GM12878 (cell line): ENCODE measurements at regions not wholly inside any gene's neighbourhood (a gene's known extent, or its start where the extent isn't known, plus 50 kb on each side); places are given as distances from the start of the nearest gene placed in this dataset.

Experiments
- ATAC-seq: fragments of 200-7000 bp; cut with Tn5 transposase; 3 replicates; pipeline ENCODE4 v1.9.1; 2020; ENCODE audit warnings: mild to moderate bottlenecking, moderate library complexity
- BruUV-seq: library from RNA; stranded (reverse); fragments of 400-500 nt; replicated peaks from 2 replicates; lab custom pipeline; 2021; lab: Mats Ljungman, UMichigan
- CTCF ChIA-PET: fragments of 300-600 bp; sonication (Branson Sonifier 250); formaldehyde crosslinking; extraction: SDS; loops from one replicate; lab custom pipeline; 2021; ENCODE audit warnings: inconsistent platforms; lab: Yijun Ruan, JAX
- POLR2A ChIA-PET: fragments of 350-600 bp; formaldehyde crosslinking; extraction: SDS; loops from one replicate; lab custom pipeline; 2021; ENCODE audit warnings: inconsistent platforms; lab: Charles Lee
- RAD21 ChIA-PET: fragments of 300-600 bp; sonication (Branson Sonifier 250); formaldehyde crosslinking; loops from one replicate; lab custom pipeline; 2023; ENCODE audit warnings: antibody characterized with exemption; ENCODE audit not compliant: unreplicated experiment; lab: Charles Lee
- SMC1A ChIA-PET: fragments of 300-600 bp; sonication (Branson Sonifier 250); formaldehyde crosslinking; loops from one replicate; lab custom pipeline; 2023; ENCODE audit not compliant: unreplicated experiment, uncharacterized antibody; lab: Charles Lee
- DNase-seq: peaks from one replicate; pipeline ENCODE4 v3.0.0-alpha.2; 2011; ENCODE audit warnings: low read depth, low spot score
- FAIRE-seq: peaks from 3 replicates; lab custom pipeline; 2011; peaks lifted over from hg19 to GRCh38; lab: Jason Lieb, UNC
- H2AFZ ChIP-seq: 2 replicates; pipeline ENCODE4 v1.6.0; 2011; ENCODE audit warnings: low read depth, low read length, control low read depth; ENCODE audit not compliant: control insufficient read depth
- H3K27ac ChIP-seq: 2 replicates; pipeline ENCODE4 v1.5.1; 2011; ENCODE audit warnings: control low read depth; ENCODE audit not compliant: control insufficient read depth, insufficient read depth
- H3K27me3 ChIP-seq, 2 experiments: replicated peaks in 1 of 2; 2 replicates each; pipeline versions ENCODE4 v1.6.0 to v1.6.1; 2011; ENCODE audit warnings: low read length in 1 of 2; ENCODE audit not compliant: control insufficient read depth in 2 of 2, insufficient read depth in 2 of 2
- H3K36me3 ChIP-seq, 2 experiments: 2 replicates each; pipeline ENCODE4 v1.5.1; 2011; ENCODE audit warnings: low read length in 1 of 2; ENCODE audit not compliant: control insufficient read depth in 2 of 2, insufficient read depth in 2 of 2
- H3K4me1 ChIP-seq: 2 replicates; pipeline ENCODE4 v1.6.1; 2011; ENCODE audit warnings: mild to moderate bottlenecking, low read length, moderate library complexity, mixed read lengths; ENCODE audit not compliant: control insufficient read depth, insufficient read depth
- H3K4me2 ChIP-seq: 2 replicates; pipeline ENCODE4 v1.6.0; 2011; ENCODE audit warnings: control low read depth; ENCODE audit not compliant: control insufficient read depth, insufficient read depth
- H3K4me3 ChIP-seq: fragments of 200-600 bp; sonication (generic); 2 replicates; pipeline ENCODE4 v1.5.1; 2016
- H3K79me2 ChIP-seq: 2 replicates; pipeline ENCODE4 v1.6.0; 2011; ENCODE audit warnings: low read length; ENCODE audit not compliant: control insufficient read depth, insufficient read depth
- H3K9ac ChIP-seq: 2 replicates; pipeline ENCODE4 v1.8.0; 2011; ENCODE audit warnings: low read length, control low read depth, mixed read lengths; ENCODE audit not compliant: control insufficient read depth, insufficient read depth
- H3K9me3 ChIP-seq: replicated peaks from 3 replicates; pipeline ENCODE4 v1.5.1; 2011; ENCODE audit warnings: mild to moderate bottlenecking, low read length; ENCODE audit not compliant: control insufficient read depth, insufficient read depth
- H4K20me1 ChIP-seq: 2 replicates; pipeline ENCODE4 v1.6.0; 2011; ENCODE audit not compliant: control insufficient read depth, insufficient read depth
- CBX3 ChIP-seq: fragments of 200-600 bp; sonication (generic); IDR thresholded peaks from 2 replicates; pipeline ENCODE4 v1.6.1; 2016; ENCODE audit warnings: low read depth, borderline replicate concordance
- POU2F2 ChIP-seq: IDR thresholded peaks from 3 replicates; pipeline ENCODE4 v1.6.1; 2011; ENCODE audit warnings: low read depth, mild to moderate bottlenecking, low read length, borderline replicate concordance
- STAT1 ChIP-seq: fragments of 450-650 bp; conservative IDR thresholded peaks from 2 replicates; pipeline ENCODE4 v1.6.1; 2014; ENCODE audit warnings: antibody characterized with exemption, mild to moderate bottlenecking
- SUPT20H ChIP-seq: IDR thresholded peaks from 2 replicates; pipeline ENCODE4 v1.6.1; 2011; ENCODE audit warnings: low read depth, mild to moderate bottlenecking, low read length, moderate library complexity, borderline replicate concordance; ENCODE audit not compliant: control insufficient read depth
- ZNF384 ChIP-seq: IDR thresholded peaks from 2 replicates; pipeline ENCODE4 v1.6.1; 2012; ENCODE audit warnings: low read depth, mild to moderate bottlenecking, low read length, improper control_type of control experiment, borderline replicate concordance
- WGBS: methylation state at CpG from one replicate; pipeline ENCODE4 v1.1.6; 2016; ENCODE audit warnings: low lambda C conversion rate; ENCODE audit not compliant: insufficient replicate concordance, insufficient coverage; ENCODE audit errors: missing lambda C conversion rate; 5-methylcytosine and 5-hydroxymethylcytosine counted together
- in situ Hi-C: fragments of 300-500 bp; cut with MboI; formaldehyde crosslinking; loops from 9 replicates; pipeline ENCODE4 v1.14.3; 2018; ENCODE audit warnings: mixed read lengths
- intact Hi-C: fragments of 100-400 bp; cut with micrococcal nuclease; formaldehyde crosslinking; loops from one replicate; pipeline ENCODE4 v1.14.2; 2022; ENCODE audit not compliant: unreplicated experiment
- TF ChIP-seq, protein P1 (sequence below): IDR thresholded peaks from 2 replicates; pipeline ENCODE4 v1.6.1; 2011; ENCODE audit warnings: borderline replicate concordance, low read depth, mild to moderate bottlenecking, moderate library complexity, mixed read lengths, low read length; ENCODE audit not compliant: insufficient read depth; ENCODE audit errors: extremely low read length
- TF ChIP-seq, protein P2 (sequence below): IDR thresholded peaks from 2 replicates; pipeline ENCODE4 v1.6.1; 2012; ENCODE audit warnings: low read depth, low read length, improper control_type of control experiment

DNA sequence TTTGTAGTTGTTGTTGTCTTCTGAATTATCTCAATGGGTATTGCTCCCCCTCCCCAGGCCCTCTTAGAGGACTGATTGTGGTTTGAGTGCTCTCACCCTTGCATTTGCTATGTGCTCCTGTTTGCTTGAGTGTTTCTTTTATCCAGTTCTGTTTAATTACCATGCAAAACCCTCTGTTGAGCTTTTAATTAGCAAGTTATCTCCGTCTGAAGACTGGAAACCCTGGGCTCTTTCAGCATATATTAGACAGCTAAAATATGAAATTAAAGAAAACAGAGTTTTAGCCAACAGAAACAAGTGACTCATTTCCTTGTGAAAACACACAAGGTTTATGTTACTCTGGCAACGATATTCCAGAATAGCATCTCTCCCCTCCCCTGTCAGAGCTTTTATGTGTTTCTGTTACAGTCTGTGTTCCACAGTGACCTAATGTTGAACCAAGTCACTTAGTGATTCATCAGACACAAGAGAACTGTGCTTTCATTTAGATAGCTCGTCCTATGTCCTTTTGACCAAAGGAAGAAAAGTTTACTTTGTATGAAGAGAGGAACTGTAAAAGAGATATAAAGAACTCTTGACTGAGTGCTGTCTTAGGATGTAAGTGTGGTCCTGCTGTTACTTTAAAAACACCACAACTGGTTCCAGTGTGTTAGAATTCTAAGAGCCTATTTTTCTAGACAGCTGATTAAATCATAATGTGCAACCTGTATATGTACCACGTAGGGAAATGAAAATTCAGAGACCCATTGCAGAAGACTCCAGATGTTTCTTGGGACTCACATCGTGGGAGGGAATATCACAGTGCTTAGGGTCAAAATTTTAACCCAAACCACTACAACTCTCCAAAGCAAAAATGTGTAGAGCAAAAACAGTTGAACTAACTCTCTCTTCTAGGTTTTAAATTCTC lies 172.8 kb upstream of the RBMS1 start:
- H3K36me3 ChIP-seq = no peaks in the 10 kb centered on the region
- H4K20me1 ChIP-seq = no peaks in the 10 kb centered on the region
- 2% methylated on average over 5 of the region's 5 CpGs for WGBS
- DNase-seq (peak; percentile 17), ATAC-seq (peak; percentile 66), FAIRE-seq (no peak)
- no peak overlapping the region for H3K4me2 ChIP-seq
- no peak overlapping the region for H3K9ac ChIP-seq
- no peak overlapping the region for H3K27ac ChIP-seq
- H3K79me2 ChIP-seq = no peaks in the 10 kb centered on the region
- no peaks in the 10 kb centered on the region for H3K9me3 ChIP-seq
- ChIA-PET SMC1A (interaction anchor here (0.7 to 0.9 kb wide), 2 partner anchors 9 to 40 kb away, joined by 3 read pairs; no protein-coding TSS in a partner anchor), CTCF (no interaction called here), RAD21 (no interaction called here), POLR2A (no interaction called here)
- intact Hi-C loops (no loop called here), in situ Hi-C loops (no loop called here)
- no peaks in the 10 kb centered on the region for H3K27me3 ChIP-seq
- H3K4me1 ChIP-seq = no peaks in the 10 kb centered on the region
- BruUV-seq = no TSS peak
- H2AFZ ChIP-seq = no peak overlapping the region
- TF ChIP-seq STAT1 (no peak), ZNF384 (no peak), POU2F2 (no peak), SUPT20H (no peak), CBX3 (no peak)
- TF ChIP-seq, protein P1, sequence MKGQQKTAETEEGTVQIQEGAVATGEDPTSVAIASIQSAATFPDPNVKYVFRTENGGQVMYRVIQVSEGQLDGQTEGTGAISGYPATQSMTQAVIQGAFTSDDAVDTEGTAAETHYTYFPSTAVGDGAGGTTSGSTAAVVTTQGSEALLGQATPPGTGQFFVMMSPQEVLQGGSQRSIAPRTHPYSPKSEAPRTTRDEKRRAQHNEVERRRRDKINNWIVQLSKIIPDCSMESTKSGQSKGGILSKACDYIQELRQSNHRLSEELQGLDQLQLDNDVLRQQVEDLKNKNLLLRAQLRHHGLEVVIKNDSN = no peak
- TF ChIP-seq, protein P2, sequence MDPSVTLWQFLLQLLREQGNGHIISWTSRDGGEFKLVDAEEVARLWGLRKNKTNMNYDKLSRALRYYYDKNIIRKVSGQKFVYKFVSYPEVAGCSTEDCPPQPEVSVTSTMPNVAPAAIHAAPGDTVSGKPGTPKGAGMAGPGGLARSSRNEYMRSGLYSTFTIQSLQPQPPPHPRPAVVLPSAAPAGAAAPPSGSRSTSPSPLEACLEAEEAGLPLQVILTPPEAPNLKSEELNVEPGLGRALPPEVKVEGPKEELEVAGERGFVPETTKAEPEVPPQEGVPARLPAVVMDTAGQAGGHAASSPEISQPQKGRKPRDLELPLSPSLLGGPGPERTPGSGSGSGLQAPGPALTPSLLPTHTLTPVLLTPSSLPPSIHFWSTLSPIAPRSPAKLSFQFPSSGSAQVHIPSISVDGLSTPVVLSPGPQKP = no peak
- H3K4me3 ChIP-seq = no peak overlapping the region
